A673 (cell line): ENCODE measurements at regions not wholly inside any gene's neighbourhood (a gene's known extent, or its start where the extent isn't known, plus 50 kb on each side); places are given as distances from the start of the nearest gene placed in this dataset.

Experiments used
- BruUV-seq: library from RNA; stranded (reverse); fragments of 400-500 nt; replicated peaks from 2 replicates; lab custom pipeline; 2021; lab: Mats Ljungman, UMichigan
- CTCF ChIA-PET: fragments of 300-600 bp; sonication (Branson Sonifier 250); formaldehyde crosslinking; loops from one replicate; lab custom pipeline; 2022; ENCODE audit warnings: antibody characterized with exemption; lab: Charles Lee
- POLR2A ChIA-PET: fragments of 300-600 bp; sonication (Branson Sonifier 250); formaldehyde crosslinking; loops from one replicate; lab custom pipeline; 2022; ENCODE audit warnings: antibody characterized with exemption; ENCODE audit not compliant: low non-redundant PET; lab: Charles Lee
- DNase-seq: peaks from one replicate; pipeline ENCODE4 v3.0.0-alpha.2; 2015; ENCODE audit warnings: low spot score
- H3K27ac ChIP-seq: fragments of 200-600 bp; sonication (generic); 2 replicates; pipeline ENCODE4 v1.5.1; 2016; ENCODE audit warnings: mixed run types, low read depth, mild to moderate bottlenecking, mixed read lengths, antibody characterized with exemption, low read length; ENCODE audit not compliant: poor library complexity, severe bottlenecking
- H3K27me3 ChIP-seq: fragments of 200-600 bp; sonication (generic); replicated peaks from 2 replicates; pipeline ENCODE4 v1.6.1; 2017; ENCODE audit warnings: mixed run types, low read depth, mild to moderate bottlenecking, mixed read lengths, antibody characterized with exemption, low read length; ENCODE audit not compliant: insufficient read depth, poor library complexity
- H3K36me3 ChIP-seq: fragments of 200-600 bp; sonication (generic); 2 replicates; pipeline ENCODE4 v1.6.1; 2016; ENCODE audit warnings: mixed run types, mild to moderate bottlenecking, mixed read lengths, antibody characterized with exemption, low read length; ENCODE audit not compliant: insufficient read depth, poor library complexity, severe bottlenecking
- H3K4me1 ChIP-seq: fragments of 200-600 bp; sonication (generic); 2 replicates; pipeline ENCODE4 v1.6.1; 2017; ENCODE audit warnings: mixed run types, mild to moderate bottlenecking, mixed read lengths, antibody characterized with exemption, low read length; ENCODE audit not compliant: insufficient read depth, poor library complexity, severe bottlenecking
- H3K4me3 ChIP-seq: fragments of 200-600 bp; sonication (generic); 2 replicates; pipeline ENCODE4 v1.5.1; 2016; ENCODE audit warnings: low read depth, mixed run types, mild to moderate bottlenecking, mixed read lengths, low read length; ENCODE audit not compliant: poor library complexity, severe bottlenecking
- H3K9me3 ChIP-seq: fragments of 200-600 bp; sonication (generic); 2 replicates; pipeline ENCODE4 v1.6.1; 2016; ENCODE audit warnings: mixed run types, low read depth, mild to moderate bottlenecking, mixed read lengths, antibody characterized with exemption, low read length; ENCODE audit not compliant: poor library complexity, severe bottlenecking
- EZH2 ChIP-seq: fragments of 200-600 bp; sonication (generic); IDR thresholded peaks from 2 replicates; pipeline ENCODE4 v1.6.1; 2017; ENCODE audit warnings: borderline replicate concordance, low read depth, mild to moderate bottlenecking, mixed read lengths, antibody characterized with exemption, low read length; ENCODE audit not compliant: poor library complexity, severe bottlenecking
- intact Hi-C: fragments of 100-400 bp; cut with micrococcal nuclease; formaldehyde crosslinking; loops from one replicate; pipeline ENCODE4 v1.10.0; 2022; ENCODE audit not compliant: unreplicated experiment
- TF ChIP-seq, protein P1 (sequence below): fragments of 300-800, 200-600 bp; sonication (generic); conservative IDR thresholded peaks from 2 replicates; pipeline ENCODE4 v1.5.1; 2017; ENCODE audit warnings: low read depth, mild to moderate bottlenecking, antibody characterized with exemption, low read length, moderate library complexity, mixed read lengths

DNA sequence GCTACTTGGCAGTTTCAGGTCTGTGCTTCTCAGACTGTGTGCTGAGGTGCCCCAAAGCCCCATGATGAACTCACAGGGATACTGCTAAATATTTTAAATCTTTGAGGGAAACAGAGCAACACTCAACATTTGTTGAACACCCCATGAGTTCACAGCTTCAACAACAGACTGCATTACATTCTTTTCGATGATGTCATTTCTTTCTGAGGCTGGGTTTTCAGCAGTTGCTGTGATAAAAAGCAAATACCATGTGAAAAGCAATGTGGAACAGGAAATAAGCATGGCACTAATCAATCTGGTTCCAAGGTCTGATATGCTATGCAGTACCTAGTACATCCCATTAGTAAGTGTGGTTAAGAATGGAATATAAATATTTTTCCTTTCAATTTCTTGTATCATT, 82.7 kb downstream of the RPL27A start:
- POLR2A ChIA-PET = no interaction called here
- intact Hi-C loops = no loop called here
- H3K36me3 ChIP-seq = no peaks in the 10 kb centered on the region
- no peaks in the 10 kb centered on the region for H3K27me3 ChIP-seq
- H3K9me3 ChIP-seq = no peaks in the 10 kb centered on the region
- H3K4me1 ChIP-seq = no peaks in the 10 kb centered on the region
- TF ChIP-seq, protein P1, sequence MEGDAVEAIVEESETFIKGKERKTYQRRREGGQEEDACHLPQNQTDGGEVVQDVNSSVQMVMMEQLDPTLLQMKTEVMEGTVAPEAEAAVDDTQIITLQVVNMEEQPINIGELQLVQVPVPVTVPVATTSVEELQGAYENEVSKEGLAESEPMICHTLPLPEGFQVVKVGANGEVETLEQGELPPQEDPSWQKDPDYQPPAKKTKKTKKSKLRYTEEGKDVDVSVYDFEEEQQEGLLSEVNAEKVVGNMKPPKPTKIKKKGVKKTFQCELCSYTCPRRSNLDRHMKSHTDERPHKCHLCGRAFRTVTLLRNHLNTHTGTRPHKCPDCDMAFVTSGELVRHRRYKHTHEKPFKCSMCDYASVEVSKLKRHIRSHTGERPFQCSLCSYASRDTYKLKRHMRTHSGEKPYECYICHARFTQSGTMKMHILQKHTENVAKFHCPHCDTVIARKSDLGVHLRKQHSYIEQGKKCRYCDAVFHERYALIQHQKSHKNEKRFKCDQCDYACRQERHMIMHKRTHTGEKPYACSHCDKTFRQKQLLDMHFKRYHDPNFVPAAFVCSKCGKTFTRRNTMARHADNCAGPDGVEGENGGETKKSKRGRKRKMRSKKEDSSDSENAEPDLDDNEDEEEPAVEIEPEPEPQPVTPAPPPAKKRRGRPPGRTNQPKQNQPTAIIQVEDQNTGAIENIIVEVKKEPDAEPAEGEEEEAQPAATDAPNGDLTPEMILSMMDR = no peak
- no peak for TF ChIP-seq EZH2
- CTCF ChIA-PET = no interaction called here
- peak; percentile 25 for DNase-seq
- no TSS peak for BruUV-seq
- no peak overlapping the region for H3K27ac ChIP-seq
- no peak overlapping the region for H3K4me3 ChIP-seq

DNA sequence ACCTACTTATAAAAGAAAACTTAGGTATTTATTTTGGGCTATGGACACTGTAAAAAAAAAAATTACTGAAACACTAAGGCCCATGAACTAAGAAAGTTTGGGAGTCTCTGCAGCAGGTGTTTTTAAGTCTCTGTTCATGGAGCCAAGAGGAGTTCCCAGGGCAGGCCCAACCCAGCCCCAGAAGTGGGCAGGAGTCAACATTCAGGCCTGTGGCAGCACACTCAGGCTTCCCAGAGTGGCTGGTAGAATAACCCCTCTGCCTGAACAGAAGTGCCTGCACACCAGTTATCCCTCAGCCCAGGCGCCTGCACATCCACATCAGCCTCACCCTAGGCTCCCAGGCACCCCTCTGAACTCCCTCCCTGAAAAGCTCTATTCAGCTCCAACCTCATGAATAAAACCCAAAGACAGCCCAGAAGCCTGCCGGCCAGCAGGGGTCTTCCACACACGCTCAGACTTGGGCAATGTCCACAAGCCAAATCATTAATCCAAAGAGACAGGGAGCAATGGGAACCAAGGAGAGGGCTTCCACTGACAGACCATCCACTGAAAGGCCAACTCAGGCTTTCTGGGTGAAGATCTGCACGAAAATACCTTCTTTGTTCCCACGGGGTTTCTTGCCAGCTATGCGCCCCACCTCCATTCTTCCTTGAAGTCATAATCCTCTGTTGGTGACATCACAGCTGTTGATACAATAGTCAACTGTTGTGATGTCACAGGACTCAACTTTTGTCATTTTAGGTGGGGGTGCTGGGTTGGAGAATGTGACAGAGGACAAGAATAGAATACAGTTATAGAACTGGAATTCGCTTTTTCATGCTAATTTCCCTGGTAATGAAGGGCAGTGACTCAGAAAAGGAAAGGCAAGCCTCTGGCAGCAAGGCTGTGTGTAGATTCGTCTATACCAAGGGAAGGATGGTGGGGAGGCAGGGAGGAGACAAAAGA, 83.7 kb downstream of the RPL27A start:
- Histone ChIP-seq H3K4me1 (no peaks in the 10 kb centered on the region), H3K27ac (no peak overlapping the region), H3K4me3 (no peak overlapping the region), H3K36me3 (no peaks in the 10 kb centered on the region), H3K9me3 (no peaks in the 10 kb centered on the region), H3K27me3 (no peaks in the 10 kb centered on the region)
- ChIA-PET CTCF (no interaction called here), POLR2A (no interaction called here)
- TF ChIP-seq, protein P1 = no peak
- TF ChIP-seq EZH2 = no peak
- peak; percentile 53 for DNase-seq
- BruUV-seq = no TSS peak
- intact Hi-C loops = no loop called here

DNA sequence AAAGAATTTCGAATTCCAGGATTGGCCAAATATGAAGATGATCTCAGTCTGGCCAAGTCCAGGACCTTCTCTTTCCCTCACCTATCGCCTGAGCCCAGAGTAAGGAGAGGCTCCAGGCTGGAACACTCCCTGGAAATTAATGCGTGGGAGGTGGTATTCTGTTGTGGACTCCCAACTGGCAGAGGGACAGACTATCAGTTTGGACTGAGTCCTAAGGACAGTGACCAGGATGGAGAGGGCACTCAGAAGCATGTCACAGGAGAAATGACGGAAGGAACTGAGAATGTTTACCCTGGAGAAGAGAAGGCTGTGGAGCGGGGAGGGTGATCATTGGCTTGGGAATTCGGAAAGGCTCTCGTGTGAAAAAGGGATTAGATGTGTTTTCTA, 84.4 kb downstream of the RPL27A start:
- CTCF ChIA-PET = no interaction called here

More for the DNA sequence above, 84.4 kb downstream of the RPL27A start:
- Histone ChIP-seq H3K27me3 (no peaks in the 10 kb centered on the region), H3K4me3 (no peak overlapping the region), H3K27ac (no peak overlapping the region), H3K4me1 (no peaks in the 10 kb centered on the region), H3K9me3 (no peaks in the 10 kb centered on the region), H3K36me3 (no peaks in the 10 kb centered on the region)
- intact Hi-C loops = no loop called here
- BruUV-seq = no TSS peak
- POLR2A ChIA-PET = no interaction called here
- no peak for DNase-seq
- no peak for TF ChIP-seq EZH2
- TF ChIP-seq, protein P1 = no peak
